Fibroblast of upper back skin (primary cell): ENCODE measurements at regions not wholly inside any gene's neighbourhood (a gene's known extent, or its start where the extent isn't known, plus 50 kb on each side); places are given as distances from the start of the nearest gene placed in this dataset.
"Not testable (repeated sequence)": the region's sequence is repeated elsewhere in the genome, so short reads cannot be mapped to it uniquely, and the experiment has no call there.

Experiments used
- DNase-seq: peaks from one replicate; pipeline ENCODE4 v3.0.0-alpha.2; 2013

GRCh38 chr3:65170390-65171042 lies 482.7 kb upstream of the ADAMTS9 start:
- peak; percentile 85 for DNase-seq

GRCh38 chr3:65169961-65170360 lies 482.2 kb upstream of the ADAMTS9 start:
- no peak for DNase-seq

GRCh38 chr3:65168547-65168946 lies 480.7 kb upstream of the ADAMTS9 start:
- DNase-seq: no peak

- DNase-seq: no peak
Observed at GRCh38 chr3:65166531-65166930, 478.7 kb upstream of the ADAMTS9 start.

- no peak for DNase-seq
Observed at GRCh38 chr3:65158023-65158422, 470.2 kb upstream of the ADAMTS9 start.

DNA sequence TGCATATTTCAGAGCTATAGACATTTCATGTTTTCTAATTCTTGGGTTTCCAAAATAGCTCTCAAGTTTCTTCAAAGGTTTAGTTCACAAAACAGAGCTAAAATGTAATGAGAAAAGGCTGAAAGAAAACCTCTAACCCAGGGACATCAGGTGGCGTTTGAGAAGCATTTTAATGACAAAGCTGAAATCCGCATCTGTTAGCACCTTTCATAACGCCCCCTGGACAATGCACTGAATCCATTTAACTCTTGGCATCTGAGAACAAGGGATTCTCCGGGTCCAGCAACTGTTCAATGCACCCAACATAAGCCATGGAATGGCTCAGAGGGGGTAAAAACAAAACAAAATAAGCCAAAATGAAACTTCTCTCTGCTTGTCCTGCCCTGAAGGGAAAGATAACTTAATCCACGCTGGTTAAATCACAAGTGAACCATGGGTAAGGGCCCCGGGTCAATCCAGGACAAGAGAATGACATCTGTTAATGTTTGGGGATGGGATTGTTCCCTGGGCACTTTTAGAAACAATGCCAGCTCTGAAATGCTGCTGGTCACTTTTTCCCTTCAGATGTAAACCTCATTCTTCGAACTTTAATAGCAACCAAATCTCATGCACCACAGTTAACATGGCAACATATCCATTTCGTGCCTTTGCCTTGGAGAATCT lies 466.2 kb upstream of the ADAMTS9 start:
- no peak for DNase-seq

DNA sequence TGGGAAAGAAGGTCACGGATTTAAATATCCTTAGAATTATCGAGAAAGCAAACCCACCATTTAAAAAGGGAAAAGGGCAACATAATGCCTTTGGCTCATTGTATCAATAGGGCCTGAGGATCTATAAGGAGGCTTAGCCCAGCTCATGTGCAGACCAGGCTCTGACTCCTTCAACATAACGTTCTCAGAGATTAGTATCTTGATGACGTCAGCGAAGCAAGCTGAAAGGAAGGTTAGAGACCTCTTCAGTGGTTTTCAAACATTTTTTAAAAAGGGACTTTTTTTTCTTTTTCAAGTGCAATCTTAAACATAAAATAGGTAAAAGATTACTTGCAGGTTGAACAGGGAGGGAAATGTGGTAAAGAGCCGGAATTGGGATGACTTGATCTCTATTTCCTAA lies 463.9 kb upstream of the ADAMTS9 start:
- DNase-seq: peak; percentile 36

DNA sequence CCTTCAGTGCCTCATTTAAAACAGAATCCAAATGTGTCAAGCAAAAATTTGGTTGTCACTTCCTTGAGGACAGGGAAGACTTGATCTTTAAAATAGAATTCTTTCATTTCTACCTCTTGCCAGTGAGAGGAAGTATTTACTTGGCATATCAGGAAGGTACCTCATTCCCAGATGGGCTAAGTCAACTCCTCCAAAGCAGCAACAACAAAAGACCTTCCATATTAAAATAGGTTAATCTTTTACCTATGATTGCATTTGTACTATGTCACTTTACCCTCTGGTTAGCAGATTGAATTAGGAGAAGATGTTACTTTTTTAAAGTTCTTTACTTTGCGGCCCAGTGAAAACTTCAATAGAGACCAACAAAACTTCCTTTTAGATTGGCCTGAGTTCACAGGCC lies 462.1 kb upstream of the ADAMTS9 start:
- no peak for DNase-seq

GRCh38 chr3:65148687-65149086 lies 460.9 kb upstream of the ADAMTS9 start:
- no peak for DNase-seq

- DNase-seq: peak; percentile 72
Observed at GRCh38 chr3:65146179-65146578, 458.4 kb upstream of the ADAMTS9 start.

DNA sequence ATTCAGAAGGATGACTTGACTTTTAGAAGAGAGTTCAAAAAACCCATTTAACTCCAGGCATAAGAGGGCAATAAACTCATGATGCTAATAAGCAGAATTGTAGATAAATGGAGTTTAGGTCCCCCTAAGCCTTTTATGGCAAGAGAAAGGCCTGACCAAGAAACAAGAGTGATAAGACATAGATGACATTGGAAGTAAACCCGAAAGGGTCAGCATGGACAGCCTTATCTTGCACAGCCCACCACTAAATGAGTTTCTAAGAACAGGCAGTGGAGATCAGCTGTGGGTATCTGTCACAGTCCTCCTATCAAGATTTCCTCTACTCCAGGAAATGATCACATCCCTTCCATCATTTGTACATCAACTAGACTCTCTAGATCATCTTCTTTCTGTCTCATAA lies 457.9 kb upstream of the ADAMTS9 start:
- no peak for DNase-seq

- DNase-seq: peak; percentile 85
Observed at GRCh38 chr3:65144791-65145351, 457.1 kb upstream of the ADAMTS9 start.

DNA sequence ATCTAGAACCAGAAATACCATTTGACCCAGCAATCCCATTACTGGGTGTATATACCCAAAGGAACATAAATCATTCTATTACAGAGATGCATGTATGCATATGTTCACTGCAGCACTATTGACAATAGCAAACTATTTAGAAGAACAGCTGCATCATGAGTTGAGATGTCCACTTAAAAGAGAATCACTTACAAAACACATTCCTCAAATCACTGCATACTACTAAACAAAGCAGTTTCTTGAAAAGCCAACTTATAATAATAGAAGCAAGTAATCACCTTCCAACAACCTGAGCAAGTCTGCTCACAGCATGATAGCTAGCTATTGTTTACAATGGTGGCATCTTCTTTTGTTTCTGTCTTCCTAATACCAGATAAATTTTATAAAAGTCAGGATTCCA lies 454.7 kb upstream of the ADAMTS9 start:
- no peak for DNase-seq

DNA sequence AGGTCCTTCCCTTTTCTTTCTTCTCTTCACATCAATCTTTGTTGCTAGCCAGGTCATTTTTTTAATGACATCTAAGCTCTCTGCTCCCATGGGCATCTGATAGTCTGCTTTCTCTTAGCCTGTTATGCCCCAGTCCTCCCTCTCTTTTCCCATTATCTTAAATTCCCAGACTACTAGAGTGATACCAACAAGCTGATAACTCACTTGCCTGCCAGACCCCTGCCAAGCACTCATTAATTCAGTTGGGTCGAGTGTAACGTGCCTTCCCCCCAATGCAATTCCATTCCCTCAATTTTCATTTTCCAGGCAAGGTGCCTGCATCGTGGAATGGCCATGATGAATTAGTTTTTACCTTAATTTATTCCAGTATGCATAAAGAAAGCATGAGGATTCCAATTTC lies 450.8 kb upstream of the ADAMTS9 start:
- DNase-seq: no peak

- DNase-seq: peak; percentile 16
Observed at GRCh38 chr3:65133752-65134151, 446.0 kb upstream of the ADAMTS9 start.

GRCh38 chr3:65130782-65131181 lies 443.0 kb upstream of the ADAMTS9 start:
- peak; percentile 63 for DNase-seq

DNA sequence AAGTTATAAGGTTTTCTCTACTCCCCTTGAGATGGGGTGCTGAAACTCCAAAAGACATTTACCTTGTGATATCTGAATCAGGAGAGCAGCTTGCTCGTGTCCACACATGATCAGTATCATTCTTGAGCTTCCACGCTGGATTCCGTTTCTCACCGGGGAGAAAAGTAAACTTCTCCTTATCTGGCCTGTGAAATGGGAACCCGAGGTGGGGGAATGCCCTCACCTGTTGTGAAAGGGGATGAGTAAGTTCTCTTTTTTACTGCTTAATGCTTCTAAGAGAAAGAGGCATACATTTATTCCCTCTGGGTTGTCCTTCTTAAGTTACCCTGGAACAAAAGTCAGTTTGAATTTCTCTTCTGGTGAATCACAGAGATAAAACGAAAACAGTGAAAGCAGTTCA lies 440.5 kb upstream of the ADAMTS9 start:
- DNase-seq: no peak

GRCh38 chr3:65126527-65127410 lies 439.0 kb upstream of the ADAMTS9 start:
- peak; percentile 69 for DNase-seq

GRCh38 chr3:65120156-65120555 lies 432.4 kb upstream of the ADAMTS9 start:
- DNase-seq: not testable (repeated sequence)

GRCh38 chr3:65118912-65119499 lies 431.2 kb upstream of the ADAMTS9 start:
- DNase-seq: no peak

GRCh38 chr3:65114041-65114440 lies 426.2 kb upstream of the ADAMTS9 start:
- no peak for DNase-seq

DNA sequence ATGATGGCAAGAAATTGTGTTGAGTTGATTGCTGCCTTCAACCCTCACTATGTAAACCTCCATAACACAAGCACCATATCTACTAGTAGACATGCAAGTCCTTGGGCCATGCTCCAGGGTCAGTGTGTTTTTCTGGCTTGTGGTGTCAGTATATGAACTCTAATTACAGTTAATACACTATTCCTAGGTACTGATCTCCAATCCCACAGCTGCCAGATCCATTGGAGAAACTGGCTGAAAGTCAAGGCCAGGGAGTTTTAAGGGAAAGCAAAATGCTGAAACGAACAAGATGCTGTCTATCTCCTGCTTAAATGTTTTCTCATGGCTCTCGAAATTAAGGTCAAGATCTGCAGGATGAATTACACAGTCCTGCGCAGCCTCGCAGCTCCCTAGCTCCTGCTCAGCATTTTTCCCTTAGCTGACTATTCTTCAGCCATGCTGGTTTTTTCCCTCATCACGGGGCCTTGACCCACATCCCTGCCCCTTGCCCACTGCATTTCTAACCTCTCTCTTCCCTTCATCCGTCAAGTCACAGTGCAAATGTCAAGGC lies 425.0 kb upstream of the ADAMTS9 start:
- no peak for DNase-seq

GRCh38 chr3:65110661-65111060 lies 422.9 kb upstream of the ADAMTS9 start:
- no peak for DNase-seq
